Inflammatory macrophage (primary cell): ENCODE measurements at regions not wholly inside any gene's neighbourhood (a gene's known extent, or its start where the extent isn't known, plus 50 kb on each side); places are given as distances from the start of the nearest gene placed in this dataset.
A peak's percentile ranks its signal among the peaks of the same experiment; 100 is the strongest.
"Not testable (repeated sequence)": the region's sequence is repeated elsewhere in the genome, so short reads cannot be mapped to it uniquely, and the experiment has no call there.

ENCODE experiments used
- DNase-seq, 2 donors: peaks; one replicate each; pipeline ENCODE4 v3.0.0-alpha.2; 2020 to 2022

DNA sequence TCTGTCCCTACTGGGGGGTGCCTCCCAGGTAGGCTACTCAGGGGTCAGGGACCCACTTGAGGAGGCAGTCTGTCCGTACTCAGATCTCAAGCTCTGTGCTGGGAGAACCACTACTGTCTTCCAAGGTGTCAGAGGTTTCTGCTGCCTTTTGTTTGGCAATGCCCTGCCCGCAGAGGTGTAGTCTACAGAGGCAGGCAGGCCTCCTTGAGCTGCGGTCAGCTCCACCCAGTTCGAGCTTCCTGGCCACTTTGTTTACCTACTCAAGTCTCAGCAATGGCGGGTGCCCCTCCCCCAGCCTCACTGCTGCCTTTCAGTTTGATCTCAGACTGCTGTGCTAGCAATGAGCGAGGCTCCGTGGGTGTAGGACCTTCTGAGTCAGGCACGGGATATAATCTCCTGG lies 263.1 kb upstream of the DAB2 start:
- not testable (repeated sequence) for DNase-seq

DNA sequence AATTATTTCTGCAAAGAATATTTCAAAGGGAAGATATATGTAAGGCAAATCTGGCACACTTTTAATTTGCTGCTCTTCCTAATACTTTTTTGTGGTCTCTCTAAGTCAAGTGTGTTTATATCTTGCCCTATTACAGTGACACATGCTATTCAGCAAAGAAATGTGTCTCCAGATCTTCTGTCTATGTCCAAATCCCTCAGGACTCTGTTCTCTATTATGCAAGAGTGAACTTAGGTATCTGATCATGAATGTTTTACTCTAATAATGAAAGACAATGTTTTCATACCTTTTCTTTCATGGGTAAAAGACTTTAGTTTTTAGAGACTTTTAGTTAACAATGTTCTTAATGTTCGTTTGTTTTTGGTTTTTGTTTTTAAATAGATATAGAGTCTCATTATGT lies 255.4 kb upstream of the DAB2 start:
- no peak for DNase-seq

DNA sequence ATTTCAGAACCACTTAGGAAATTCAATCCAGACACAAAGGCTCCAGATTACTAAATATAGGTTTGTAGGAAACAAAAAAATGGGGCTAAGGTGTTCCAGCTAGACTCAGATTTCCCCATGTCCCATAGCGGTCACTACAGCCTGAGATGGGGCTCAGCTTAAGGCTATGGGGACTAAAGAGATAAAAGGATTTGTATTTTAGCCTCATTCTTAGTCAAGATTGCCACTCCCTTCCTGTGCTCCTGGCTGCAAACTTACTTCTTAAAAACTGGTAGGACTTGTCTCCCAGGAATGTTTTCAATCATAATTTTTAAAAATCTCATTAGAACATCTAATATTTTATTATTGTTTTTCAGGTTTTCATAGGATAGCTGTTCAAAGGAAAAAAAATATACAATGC lies 253.8 kb upstream of the DAB2 start:
- DNase-seq: no peak

DNA sequence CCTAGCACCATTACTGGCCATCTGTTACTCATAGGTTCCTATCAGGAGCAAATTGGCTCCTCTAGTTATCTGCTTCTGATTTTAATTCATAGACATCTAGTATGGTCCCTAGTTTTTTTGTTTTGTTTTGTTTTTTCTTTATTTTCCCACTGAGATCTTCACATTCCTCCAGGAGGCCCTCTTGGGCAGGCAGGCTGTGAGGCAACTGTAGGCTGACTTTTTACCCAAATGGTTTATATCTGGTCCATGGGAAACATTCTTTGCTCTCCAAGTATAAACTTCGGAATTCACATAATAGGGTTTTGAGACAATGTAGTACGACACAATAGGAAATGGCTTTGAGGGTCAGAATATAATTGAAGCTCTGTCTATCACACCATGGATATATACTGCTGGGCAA lies 250.9 kb upstream of the DAB2 start:
- DNase-seq: no peak

DNA sequence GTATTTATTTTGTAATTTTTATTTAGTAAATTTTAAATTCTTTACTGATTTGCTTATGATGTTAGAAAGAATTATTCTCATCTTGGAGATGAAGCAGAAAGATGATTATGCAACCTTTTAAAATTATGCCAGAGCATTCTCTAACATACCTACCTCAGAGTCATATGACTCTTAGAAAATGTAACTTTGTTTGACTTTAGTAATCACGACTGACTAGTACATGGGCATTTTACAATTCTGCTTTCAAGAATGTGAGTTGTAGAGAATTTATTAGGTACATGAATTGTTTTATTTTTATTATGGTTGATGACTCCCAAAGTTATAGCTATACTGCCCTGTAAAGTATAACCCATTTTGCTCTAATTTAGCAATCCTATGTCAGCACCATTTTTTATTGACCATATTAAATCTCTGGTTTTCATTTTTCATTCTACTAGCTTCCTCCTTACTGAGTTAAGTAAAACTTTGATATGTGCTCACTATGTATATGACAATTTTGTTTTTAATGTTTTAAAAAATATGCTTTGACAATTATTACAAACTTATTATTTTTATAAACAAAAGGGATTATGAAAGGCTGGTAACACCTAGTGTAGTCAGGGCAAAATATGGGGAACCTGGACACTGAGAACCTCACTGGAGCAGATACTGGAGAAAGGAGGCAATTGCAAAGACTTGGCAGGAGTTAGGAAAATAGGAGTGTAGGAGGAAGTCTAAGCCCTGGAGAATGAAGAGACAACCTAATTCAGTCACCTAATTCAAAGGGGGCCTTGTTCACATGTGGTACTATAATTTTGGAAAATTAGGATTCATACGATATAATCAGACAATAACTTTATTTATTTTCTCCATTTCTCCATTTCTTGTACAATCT lies 249.7 kb upstream of the DAB2 start:
- no peak for DNase-seq

DNA sequence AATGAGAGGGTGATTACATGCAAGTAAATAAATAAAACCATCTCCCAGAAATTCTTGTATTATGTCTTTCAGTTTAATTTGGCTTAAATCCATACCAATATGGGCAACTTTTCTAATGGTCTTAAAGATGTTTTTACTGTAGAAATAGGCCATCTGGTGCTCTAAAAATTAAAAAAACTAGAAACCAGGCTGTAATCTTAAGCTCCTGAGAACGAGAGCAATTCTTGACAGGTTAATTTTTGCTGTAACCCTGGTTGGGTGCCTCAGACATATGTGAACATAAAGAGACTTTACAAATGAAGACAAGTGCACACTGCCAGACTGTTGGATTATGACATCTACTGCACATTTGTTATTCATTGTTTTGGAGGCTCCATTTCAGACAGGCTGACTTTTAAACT lies 246.8 kb upstream of the DAB2 start:
- no peak for DNase-seq

DNA sequence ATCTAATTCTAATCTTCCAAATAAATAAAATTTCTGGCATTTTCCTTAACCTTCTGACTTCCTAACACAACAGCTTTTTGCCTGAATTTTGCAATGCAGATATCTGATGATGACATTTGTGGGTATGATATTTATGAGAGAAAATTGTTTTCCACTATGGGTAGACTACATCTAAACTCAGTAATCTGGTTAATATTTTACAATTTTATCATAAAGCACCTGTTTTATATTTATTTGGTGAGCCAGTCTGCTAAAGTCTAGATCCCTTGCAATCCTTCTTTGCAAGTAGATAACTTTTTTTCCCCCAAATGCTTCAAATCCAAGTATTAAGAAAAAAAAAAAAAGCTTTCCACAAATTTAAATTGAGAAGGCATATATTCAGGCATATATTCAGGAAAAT lies 246.2 kb upstream of the DAB2 start:
- DNase-seq: no peak

DNA sequence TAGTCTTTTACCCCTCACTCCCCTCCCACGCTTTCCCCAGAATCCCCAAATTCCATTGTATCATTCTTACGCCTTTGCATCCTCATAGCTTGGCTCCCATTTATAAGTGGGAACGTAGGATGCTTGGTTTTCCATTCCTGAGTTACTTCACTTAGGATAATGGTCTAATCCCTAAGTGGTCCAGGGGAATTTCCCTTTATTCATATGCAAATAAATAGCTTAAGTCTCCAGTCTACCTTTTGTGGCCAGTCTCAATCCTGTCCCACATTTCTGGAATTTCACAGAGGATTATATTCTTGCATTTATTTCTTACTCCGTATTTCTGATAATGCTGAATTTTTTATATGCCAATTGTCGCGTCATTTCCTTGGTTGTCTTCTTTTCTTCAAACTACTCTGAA lies 245.6 kb upstream of the DAB2 start:
- no peak for DNase-seq

DNA sequence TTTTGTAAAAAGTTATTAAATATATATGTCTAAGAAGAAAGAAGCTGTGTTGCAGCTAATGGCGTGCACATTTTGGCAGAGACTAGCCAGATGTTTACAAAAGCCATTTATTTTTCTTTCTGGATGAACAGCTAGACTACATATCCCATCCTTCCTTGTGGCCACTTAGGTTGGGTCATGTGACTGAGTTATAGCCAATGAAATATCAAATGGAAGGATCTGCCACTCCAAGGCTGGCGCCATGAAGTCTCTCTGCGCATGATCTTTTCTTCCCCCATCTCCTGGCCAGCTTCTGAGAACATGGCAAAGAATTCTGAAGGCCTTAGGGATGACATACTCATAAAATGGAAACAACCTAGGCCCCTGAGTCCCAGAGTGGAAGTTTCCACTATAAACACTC lies 244.2 kb upstream of the DAB2 start:
- no peak for DNase-seq

DNA sequence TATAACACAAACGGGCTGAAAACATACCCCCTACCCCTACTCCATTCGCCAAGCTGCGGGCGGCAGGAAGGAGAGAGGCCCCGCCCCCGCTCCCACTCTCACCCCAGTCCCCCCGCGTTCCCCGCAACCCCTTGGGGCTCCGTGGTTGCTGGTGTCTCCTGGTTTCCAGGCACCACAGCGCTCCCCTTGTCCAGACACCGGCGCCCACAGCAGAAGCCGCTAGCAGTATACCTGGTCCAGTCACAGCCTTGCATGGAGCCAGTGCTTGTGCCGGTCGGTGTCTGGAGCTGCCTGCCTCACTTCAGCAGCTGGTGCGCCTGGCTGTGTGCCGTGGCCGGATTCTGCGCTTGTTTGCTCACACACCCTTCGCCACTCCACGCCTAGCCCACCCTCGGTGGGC lies 240.5 kb upstream of the DAB2 start:
- DNase-seq: no peak

DNA sequence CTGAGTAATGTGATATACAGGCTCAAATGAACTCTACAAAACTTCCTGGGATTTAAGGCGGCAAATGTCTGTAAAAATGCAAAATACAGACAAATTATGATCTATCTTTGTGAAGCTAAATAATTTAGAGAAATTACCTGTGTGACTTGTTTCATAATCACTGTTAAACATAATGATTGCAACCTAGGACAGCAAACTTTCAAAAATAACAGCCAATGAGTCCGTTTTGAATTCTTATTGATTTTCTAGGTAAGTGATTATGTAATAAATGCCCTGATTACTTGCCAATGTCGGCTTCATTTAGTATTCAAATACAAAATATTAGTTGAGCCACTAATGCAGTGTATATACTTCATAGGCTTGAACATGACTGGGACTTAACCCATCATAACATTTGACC lies 238.2 kb upstream of the DAB2 start:
- DNase-seq: no peak

DNA sequence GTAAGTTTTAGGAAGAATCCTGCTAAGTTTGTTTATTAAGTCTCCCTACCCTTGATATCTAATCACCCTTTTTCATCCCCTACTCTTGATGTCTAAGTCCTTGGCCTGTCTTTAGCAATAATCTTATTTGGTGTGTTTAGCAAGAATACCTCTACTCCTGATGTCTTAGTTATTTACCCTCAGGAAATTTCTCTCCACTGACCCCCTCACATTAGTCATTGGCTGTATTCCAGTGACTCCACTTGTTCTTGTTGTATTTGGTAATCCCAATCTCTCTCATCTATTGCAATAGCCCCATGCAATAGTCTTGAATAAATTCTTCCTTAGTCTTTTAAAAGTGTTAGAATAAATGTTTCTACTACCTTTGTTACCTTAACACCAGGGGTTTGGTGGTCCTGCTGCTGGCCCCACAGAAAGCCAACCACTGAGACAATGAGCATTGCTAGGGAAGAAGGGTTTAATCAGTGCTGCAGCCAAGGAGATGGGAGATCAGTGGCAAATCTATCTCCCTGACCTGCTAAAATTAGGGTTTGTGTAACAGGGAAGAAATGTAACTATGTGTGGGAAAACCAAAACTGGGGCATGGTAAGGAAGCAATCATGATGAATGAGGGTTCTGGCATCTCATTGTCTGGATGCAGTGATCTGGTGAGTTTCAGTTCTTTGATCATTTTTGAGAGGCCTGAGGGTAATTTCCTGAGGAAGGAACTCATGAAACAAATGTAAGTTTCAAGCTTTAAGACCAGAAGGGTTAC lies 236.4 kb upstream of the DAB2 start:
- no peak for DNase-seq

DNA sequence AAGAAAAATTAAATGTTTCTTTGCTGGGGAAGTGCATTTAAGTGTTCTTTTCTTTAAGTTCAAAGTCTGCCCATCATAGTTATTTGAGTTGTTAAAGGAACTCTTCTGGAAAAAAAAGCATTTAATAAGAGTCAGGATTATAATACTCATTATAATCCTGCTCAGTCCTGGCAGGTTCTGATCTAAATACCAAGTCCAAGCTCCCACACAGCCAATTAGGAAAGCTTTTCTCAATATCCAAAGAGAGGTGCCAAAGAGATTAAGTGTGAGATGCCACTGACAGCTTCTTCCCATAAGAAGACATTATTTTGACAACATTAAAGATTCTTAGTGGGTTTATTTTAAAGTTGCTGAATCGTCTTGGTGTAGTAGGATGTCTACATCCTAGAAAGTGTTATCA lies 235.2 kb upstream of the DAB2 start:
- no peak for DNase-seq

DNA sequence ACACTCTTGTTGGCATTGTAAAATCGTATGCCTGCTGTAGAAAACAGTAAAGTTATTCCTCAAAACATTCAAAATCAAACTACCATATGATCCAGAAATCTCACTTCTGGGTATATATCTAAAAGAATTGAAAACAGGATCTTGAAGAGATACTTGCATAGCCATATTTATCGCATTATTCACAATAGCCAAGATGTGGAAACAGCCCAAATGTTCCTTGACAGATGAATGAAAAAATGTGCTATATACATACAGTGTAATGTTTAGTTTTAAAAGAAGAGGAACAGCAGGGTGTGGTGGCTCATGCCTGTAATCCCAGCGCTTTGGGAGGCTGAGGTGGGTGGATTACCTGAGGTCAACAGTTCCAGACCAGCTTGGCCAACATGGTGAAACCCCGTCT lies 234.1 kb upstream of the DAB2 start:
- no peak for DNase-seq

DNA sequence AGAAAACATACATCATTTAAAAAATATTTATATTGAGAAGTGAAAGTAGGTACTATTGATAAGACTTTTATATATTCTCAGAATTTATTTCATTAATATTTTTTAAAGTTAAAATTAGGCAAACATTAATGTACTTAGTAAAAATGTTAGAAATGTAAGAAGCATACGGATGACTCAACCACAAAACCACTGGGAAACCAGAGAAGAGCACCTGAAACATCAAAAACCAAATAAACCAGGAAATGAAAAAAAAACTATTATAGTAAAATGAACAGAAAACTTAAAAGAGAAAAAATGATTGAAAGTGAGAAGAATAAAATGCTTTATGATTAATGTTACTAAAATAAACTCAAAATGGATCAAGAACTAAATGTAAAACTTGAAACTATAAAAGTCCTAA lies 233.2 kb upstream of the DAB2 start:
- DNase-seq: no peak

DNA sequence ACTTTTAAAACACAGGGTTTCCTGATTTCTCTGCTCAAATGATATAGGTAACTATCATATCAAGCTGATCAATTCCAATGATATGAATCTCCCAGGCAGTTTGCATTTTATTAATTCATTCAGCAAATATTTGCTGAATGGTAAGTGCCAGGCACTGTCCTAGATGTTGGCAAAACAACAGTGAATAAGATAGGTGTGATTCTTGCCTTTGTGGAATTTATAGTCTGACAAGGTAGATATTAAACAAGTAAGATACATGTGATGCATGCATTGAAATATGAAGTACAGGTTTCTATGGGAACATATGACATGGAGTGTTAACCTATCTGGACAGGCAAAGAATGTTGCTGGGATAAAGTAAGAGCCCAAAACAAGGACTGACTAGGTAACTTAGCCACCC lies 231.8 kb upstream of the DAB2 start:
- no peak for DNase-seq

DNA sequence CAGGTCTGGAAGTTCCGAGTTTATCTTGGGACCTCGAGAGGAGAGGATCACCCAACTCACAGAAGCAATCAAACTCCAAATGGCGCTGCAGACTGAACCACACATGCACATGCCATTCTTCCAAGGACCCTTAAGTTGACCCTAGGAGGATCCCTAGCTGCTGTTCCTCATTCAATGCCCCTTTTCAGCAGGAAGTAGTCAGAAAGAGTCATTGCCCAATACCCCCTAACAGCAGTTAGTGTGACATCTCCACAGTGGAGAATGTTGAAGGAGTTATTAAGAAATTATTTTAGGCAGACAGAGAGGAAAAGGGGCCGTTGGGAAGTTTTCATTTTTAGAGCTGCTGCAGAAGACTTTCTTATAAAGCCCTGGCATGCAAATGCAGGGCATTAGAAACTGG lies 229.9 kb upstream of the DAB2 start:
- DNase-seq: peak; percentile 8 to 49

DNA sequence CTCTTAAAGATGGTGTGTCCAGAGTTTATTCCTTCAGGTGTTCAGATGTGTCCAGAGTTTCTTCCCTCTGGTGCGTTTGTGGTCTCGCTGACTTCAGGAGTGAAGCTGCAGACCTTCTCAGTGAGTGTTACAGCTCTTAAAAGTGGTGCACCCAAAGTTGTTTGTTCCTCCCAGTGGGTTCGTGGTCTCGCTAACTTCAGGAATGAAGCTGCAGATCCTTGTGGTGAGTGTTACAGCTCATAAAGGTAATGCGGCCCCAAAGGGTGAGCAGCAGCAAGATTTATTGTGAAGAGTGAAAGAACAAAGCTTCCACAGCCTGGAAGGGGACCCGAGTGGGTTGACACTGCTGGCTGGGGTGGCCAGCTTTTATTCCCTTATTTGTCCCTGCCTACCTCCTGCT lies 227.7 kb upstream of the DAB2 start:
- not testable (repeated sequence) for DNase-seq

DNA sequence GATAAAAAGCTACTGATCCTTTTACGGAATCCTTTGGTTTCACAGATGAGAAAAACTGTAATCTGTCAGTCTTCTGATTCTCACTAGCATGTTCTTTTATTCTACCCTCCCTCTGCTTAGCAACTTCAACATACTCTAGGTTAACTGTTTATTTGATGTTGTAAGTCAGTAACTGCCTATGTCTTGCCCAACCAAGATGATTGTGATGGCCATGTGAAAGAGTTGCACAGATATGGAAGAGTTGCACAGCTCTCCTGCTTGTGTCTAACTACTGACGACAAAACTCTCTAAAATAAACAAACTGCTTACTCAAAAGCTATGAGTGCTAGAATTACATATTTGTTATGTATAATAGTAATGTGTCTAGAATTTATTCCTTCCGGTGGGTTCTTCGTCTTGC lies 227.3 kb upstream of the DAB2 start:
- no peak for DNase-seq

DNA sequence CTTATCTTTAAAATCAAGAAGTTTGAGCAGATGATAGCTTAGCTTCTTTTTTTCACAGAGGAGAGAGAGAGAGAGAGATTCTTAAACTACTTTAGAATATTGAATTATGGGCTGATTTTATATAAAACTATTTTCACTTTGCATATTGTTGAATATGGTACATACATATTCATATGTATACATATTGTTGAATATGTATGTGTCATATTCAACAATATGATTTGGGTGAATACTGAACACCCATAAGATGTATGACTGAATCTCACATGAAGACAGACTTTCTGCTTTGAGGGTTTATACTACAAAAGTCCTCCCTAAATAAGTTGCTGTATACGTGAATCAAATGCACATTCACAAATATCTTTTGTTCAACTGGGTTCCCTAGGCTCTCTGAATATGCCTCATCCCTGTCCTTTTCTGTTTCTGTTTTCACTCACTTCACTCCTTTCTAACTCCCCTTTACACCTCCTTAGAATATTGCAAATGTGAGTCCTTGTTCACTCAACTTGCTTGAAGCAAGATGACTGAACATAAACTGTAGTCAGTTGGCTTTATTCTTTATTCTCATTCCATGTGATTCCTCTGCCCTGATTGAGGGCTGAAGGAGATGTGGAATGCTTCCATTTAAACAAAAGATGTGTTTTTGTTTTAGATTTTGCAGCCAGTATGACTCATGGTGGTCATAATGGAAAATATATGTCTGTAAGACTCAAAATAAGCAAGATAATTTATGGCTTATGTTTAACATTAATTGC lies 225.4 kb upstream of the DAB2 start:
- no peak for DNase-seq

DNA sequence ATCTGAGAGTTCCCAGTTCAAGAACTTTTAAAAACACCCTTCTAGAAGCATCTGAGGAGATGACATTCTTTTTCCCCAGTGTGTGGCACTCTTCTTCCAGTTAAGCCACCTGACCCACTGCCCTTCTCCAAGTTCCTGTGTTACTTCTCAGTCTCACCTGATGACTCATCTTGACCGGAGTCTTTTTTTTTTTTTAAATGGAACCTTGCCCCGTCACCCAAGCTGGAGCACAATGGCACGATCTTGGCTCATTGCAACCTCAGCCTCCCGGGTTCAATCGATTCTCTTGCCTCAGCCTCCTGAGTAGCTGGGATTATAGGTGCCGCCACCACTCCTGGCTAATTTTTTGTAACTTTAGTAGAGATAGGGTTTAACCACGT lies 224.1 kb upstream of the DAB2 start:
- no peak for DNase-seq

DNA sequence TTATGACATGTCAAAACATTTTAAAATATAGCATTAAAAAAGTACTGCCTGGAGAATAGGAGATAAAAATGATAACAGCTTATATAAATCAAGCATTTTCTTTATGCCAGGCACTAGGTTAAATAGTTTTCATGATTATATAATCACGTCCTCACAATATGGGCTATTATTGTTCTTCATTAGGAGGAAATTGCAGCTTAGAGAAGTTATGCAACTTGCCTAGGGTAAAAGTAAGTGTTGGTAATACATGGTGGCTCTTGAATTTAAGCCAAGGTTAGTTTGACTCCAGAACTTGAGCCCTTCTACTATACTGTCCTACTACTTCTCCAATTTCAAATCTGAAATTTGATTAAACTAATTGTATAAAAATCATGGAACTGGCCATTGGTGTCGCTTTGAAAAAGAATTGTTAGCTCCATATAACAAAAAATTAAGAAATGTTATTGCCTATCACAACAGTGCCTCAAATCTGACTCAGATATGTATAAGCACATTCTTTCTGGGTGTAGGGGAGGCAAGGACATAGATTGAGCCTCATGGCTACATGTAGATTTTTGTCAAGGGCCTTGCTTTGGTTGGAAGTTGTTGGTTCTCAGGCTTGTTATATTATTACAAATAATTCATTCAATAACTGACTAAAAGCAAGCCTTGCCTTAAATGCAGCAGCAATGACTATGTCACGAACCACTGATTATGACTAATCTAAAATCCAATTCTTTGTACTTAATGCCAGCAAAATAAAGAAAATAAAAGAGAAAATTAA lies 223.5 kb upstream of the DAB2 start:
- DNase-seq: peak in 1 of 2 donors; percentile 32

DNA sequence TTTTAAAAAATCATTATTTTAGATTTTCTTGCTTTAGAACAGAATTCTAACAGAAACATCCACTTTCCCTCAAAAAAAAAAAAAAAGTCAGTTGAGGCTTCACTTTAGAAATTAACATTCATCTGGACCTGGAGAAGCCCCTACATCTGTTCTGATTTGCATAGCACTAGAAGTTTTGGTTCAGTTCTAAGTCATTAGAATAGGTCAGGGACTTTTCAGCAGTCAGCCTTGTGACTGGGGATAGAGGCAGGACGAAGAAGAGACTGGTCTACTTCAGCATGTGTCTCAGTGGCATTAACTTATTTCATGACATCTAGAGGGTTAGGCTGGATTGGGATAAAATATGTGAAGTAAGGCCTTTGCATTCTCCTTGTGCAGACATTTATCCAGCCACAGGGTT lies 215.8 kb upstream of the DAB2 start:
- DNase-seq: no peak
